Type B pancreatic cell (in vitro differentiated cells): ENCODE measurements at regions not wholly inside any gene's neighbourhood (a gene's known extent, or its start where the extent isn't known, plus 50 kb on each side); places are given as distances from the start of the nearest gene placed in this dataset.

Experiments used
- DNase-seq: peaks from one replicate; pipeline ENCODE4 v3.0.0; 2021; ENCODE audit warnings: mixed read lengths; ENCODE audit not compliant: unreplicated experiment; ENCODE audit errors: extremely low spot score
- H3K27ac Mint-ChIP-seq: 2 replicates; pipeline ENCODE4 v1.8.0; 2021; ENCODE audit warnings: mild to moderate bottlenecking, mixed read lengths
- H3K27me3 Mint-ChIP-seq: 2 replicates; pipeline ENCODE4 v1.8.0; 2021; ENCODE audit warnings: mixed read lengths
- H3K36me3 Mint-ChIP-seq: 2 replicates; pipeline ENCODE4 v1.8.0; 2021; ENCODE audit warnings: mixed read lengths
- H3K4me1 Mint-ChIP-seq: one replicate; pipeline ENCODE4 v1.8.0; 2021; ENCODE audit warnings: mixed read lengths; ENCODE audit not compliant: unreplicated experiment
- H3K4me3 Mint-ChIP-seq: 2 replicates; pipeline ENCODE4 v1.8.0; 2021; ENCODE audit warnings: mild to moderate bottlenecking, mixed read lengths
- H3K9me3 Mint-ChIP-seq: 2 replicates; pipeline ENCODE4 v1.8.0; 2021; ENCODE audit warnings: mixed read lengths
- TF ChIP-seq, protein P1 (sequence below): fragments of 200-600 bp; sonication (generic); conservative IDR thresholded peaks from 2 replicates; pipeline ENCODE4 v1.5.0; 2021; ENCODE audit warnings: antibody characterized with exemption, mild to moderate bottlenecking

DNA sequence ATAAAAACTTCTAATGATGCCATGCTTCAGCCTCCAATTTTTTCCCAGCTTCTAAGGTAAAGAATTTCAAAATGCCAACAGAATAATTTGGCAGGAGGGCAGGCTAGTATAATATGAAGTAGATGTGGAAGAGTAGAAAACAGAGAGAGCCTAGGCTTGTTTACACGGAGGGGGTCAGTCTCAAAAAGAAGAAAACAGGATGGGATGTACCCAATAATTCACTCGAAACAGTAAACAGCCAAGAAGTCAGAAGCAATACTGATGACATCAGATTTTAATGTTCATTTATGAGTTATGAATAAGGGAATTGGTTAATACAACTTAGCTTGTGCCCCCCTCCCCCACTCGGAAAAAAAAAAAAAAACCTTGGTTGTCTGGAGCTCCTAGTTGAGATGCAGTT is 422.5 kb downstream of the FOXO1 start:
- TF ChIP-seq, protein P1, sequence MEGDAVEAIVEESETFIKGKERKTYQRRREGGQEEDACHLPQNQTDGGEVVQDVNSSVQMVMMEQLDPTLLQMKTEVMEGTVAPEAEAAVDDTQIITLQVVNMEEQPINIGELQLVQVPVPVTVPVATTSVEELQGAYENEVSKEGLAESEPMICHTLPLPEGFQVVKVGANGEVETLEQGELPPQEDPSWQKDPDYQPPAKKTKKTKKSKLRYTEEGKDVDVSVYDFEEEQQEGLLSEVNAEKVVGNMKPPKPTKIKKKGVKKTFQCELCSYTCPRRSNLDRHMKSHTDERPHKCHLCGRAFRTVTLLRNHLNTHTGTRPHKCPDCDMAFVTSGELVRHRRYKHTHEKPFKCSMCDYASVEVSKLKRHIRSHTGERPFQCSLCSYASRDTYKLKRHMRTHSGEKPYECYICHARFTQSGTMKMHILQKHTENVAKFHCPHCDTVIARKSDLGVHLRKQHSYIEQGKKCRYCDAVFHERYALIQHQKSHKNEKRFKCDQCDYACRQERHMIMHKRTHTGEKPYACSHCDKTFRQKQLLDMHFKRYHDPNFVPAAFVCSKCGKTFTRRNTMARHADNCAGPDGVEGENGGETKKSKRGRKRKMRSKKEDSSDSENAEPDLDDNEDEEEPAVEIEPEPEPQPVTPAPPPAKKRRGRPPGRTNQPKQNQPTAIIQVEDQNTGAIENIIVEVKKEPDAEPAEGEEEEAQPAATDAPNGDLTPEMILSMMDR, result no peak
- no peak overlapping the region for H3K27ac Mint-ChIP-seq
- DNase-seq, result no peak
- H3K36me3 Mint-ChIP-seq, result no peaks in the 10 kb centered on the region
- peaks cover 2% of the 10 kb centered on the region for H3K9me3 Mint-ChIP-seq
- H3K4me1 Mint-ChIP-seq, result no peaks in the 10 kb centered on the region
- no peak overlapping the region for H3K4me3 Mint-ChIP-seq
- H3K27me3 Mint-ChIP-seq, result peaks cover 4% of the 10 kb centered on the region

- Mint-ChIP-seq H3K27ac (no peak overlapping the region), H3K36me3 (no peaks in the 10 kb centered on the region), H3K27me3 (peaks cover 4% of the 10 kb centered on the region), H3K4me1 (no peaks in the 10 kb centered on the region), H3K4me3 (no peak overlapping the region), H3K9me3 (peaks cover 5% of the 10 kb centered on the region)
- DNase-seq, result no peak
- TF ChIP-seq, protein P1, result no peak
Observed at GRCh38 chr13:40245567-40245966, 420.9 kb downstream of the FOXO1 start.

GRCh38 chr13:40247845-40248244 is 418.6 kb downstream of the FOXO1 start:
- no peak overlapping the region for H3K4me3 Mint-ChIP-seq
- no peak for DNase-seq
- peaks cover 5% of the 10 kb centered on the region for H3K9me3 Mint-ChIP-seq
- TF ChIP-seq, protein P1, result no peak
- H3K36me3 Mint-ChIP-seq, result no peaks in the 10 kb centered on the region
- H3K27me3 Mint-ChIP-seq, result peaks cover 4% of the 10 kb centered on the region
- H3K4me1 Mint-ChIP-seq, result no peaks in the 10 kb centered on the region
- no peak overlapping the region for H3K27ac Mint-ChIP-seq

- H3K36me3 Mint-ChIP-seq, result no peaks in the 10 kb centered on the region
- DNase-seq, result no peak
- no peaks in the 10 kb centered on the region for H3K27me3 Mint-ChIP-seq
- no peak overlapping the region for H3K4me3 Mint-ChIP-seq
- TF ChIP-seq, protein P1, result no peak
- peaks cover 5% of the 10 kb centered on the region for H3K9me3 Mint-ChIP-seq
- H3K4me1 Mint-ChIP-seq, result peaks cover 12% of the 10 kb centered on the region
- no peak overlapping the region for H3K27ac Mint-ChIP-seq
Observed at GRCh38 chr13:40251343-40252032, 415.0 kb downstream of the FOXO1 start.

GRCh38 chr13:40252241-40252640 is 414.2 kb downstream of the FOXO1 start:
- TF ChIP-seq, protein P1, result no peak
- Mint-ChIP-seq H3K27me3 (no peaks in the 10 kb centered on the region), H3K4me3 (no peak overlapping the region), H3K9me3 (peaks cover 5% of the 10 kb centered on the region), H3K36me3 (no peaks in the 10 kb centered on the region), H3K27ac (no peak overlapping the region), H3K4me1 (peaks cover 12% of the 10 kb centered on the region)
- DNase-seq, result no peak
